NCI-H510A (cell line): ENCODE measurements at regions not wholly inside any gene's neighbourhood (a gene's known extent, or its start where the extent isn't known, plus 50 kb on each side); places are given as distances from the start of the nearest gene placed in this dataset.

Source experiments
- DNase-seq: peaks from one replicate; lab custom pipeline; 2025; lab: John Stamatoyannopoulos, UW

DNA sequence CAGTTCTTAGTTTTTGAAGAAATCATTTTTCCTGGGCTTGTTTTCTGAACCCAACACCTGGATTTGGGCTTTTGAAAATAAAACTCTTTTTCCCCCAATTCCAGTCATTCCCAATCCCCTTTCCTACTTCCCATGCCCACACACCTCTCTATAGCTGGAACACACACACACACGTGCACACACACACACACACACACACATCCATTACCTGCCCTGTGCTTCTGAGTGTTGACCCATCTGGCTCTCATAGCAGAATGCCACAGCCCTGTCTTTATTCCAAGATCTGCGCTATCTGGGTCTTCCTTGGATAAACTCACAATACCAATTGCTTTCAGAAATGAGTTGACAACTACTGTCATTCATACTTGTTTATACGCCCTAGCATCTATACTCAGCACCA, 54.9 kb upstream of the C4orf54 start:
- DNase-seq = no peak

DNA sequence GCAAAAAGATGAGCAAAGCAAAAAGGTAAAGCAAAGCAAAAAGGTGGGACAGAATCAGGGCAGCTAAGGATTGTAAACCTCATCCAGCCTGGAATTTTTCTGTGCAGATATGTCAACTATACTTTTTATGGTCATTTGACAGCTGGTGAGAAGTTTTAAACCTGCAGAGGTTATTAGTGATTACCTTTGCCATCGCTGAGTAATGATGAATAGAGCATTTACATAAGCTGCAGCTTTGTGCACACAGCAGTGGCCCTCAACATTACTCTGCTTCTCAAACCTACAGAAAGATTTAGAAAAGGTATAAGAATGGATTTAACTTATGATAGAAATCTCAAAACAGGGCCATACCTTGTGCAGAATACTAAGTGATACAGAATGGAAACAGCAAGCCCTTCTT, 54.5 kb upstream of the C4orf54 start:
- no peak for DNase-seq

DNA sequence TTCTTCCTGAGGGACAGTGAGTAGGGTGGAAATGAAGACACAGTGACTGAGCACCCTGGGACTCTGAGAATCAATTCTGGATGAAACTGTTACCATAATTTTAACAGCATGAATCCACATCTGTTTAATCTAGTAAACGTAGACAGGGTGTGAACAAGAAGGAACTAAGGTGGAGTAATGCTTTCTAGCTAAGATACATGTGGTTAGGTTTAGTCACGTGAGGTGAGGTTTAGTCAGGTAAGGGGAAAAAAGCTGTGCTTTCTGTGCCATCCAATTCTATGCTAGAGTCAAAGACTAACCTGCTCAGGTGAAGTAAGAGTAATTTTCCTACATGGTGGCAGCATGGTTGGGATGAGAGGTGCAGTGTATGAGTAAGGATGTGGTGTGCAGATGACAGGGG, 54.0 kb upstream of the C4orf54 start:
- DNase-seq = no peak

DNA sequence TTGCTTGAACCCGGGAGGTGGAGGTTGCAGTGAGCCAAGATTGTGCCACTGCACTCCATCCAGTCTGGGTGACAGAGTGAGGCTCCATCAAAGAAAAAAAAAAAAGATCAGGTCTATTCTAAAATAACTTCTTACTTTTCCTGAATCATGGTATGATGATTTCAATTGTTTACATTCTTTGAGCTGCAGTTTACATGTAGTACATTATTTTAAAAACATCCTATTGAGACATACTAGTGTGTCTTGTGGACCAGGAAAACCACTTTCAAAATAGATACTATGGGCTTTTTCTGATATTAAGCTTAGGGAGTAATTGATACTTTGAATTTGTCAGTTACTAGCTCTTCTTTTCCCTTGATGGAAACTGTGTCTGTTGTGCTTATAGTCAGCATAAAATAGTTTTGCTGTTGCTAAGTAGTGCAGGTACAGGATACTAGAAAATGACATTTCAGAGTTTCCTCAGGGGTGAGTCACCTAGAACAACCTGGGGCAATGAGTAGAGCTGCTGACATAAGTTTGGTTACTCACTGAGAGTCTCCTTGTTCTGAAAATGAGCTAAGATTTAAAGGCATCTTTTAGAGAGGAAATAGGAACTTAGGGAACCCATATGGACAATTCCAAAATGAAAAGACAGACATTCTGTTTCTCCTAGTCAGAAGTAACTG, 53.2 kb upstream of the C4orf54 start:
- DNase-seq = no peak

- no peak for DNase-seq
Observed at GRCh38 chr4:99710020-99710419, 52.4 kb upstream of the C4orf54 start.

DNA sequence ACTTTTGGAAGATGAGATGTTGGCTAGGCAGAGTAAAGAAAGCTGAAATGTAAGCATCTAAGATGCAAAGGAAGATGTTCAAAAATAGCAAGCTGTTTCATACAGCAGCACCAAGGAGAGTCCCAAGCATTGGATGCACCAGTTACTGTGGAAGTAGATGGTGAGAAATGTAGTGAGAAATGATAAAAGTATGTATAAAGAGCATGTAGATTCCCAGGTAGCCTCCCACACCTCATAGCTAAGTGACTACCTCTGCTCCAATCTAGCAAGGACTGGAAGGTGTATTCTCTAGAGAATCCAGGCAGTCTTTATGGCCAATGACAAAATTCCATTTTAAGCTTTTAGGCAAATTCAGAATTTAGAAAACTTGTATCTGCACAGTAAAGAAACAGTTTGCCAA, 50.9 kb upstream of the C4orf54 start:
- no peak for DNase-seq
